ENCODE measurements at regions not wholly inside any gene's neighbourhood (a gene's known extent, or its start where the extent isn't known, plus 50 kb on each side); places are given as distances from the start of the nearest gene placed in this dataset.

DNA sequence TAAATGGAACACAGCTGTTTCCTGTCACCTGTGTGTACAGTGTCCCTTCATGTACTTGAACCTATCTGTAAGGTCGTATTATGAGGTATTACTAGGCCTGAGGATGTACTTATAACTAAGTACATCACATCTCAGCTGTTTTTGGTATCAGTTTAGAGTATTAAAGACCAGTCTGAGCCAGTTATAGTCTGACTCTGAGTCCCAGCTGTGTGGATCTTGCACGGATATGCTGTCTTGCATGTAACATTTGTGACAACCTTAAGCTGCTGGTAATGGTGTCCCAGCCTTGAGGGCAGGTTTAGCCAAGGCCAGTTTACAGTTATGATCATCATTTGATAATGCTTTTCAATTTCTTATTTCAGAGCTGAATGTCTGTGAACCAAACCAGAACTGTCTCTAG lies 496.3 kb downstream of the SLC4A3 start:
- no peak for DNase-seq (ENCODE audit: low read depth)

DNA sequence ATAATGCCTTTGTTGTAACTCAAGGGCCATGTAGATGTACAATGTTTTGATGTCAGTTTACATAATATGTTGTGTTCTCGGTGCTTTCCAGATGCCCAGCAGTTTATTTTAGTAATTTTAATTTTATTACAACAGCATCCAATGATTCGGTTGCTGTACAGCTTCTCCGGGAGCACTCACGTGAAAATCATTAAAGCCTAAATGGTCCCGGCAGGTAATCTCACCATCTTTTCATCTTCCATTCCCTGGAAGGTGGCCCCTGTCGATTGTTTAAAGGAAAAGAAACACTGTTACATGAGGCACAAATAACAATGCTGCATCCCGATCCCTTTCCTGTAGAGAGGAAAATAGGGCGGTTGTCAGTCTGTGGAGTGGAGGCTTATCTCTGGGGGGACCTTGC lies 498.1 kb downstream of the SLC4A3 start:
- no peak for DNase-seq (ENCODE audit: low read depth)

DNA sequence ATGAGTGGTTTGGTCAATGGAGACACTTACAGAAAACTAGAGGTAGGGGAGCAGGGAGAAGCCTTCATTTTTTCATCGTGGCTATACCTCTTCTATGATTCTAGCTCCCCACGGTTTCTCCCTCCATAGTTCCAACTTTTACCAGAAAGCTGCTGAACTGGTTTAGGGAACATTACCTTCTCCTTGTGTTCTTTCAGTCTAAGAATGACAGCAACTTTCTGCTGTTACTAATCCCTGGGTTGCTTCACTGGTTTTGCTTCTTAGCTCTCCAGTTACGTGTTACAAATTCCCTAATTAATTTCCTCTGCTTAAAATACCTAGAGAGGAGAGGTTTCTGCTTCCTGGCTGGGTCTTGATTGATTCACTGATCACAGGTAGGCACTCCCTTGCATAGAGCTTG lies 499.9 kb downstream of the SLC4A3 start:
- DNase-seq (ENCODE audit: low read depth) = no peak

DNA sequence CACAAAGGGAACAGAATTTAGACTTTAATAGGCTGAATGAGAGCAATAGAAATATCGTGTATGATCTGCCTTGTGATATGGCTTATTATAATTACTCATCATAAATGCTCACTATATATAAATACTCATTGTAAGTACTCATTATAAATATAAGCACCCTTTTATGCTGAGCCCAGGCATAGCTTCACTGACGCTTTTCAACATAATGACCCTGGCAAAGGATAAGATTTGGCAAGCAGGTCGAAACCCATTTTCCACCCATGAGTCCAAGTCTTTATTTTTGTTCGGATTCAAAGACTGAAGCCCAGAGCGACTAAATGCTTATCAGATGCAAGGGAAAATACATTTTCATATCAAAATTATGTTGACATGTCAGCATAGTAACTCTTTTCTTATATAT lies 500.4 kb downstream of the SLC4A3 start:
- no peak for DNase-seq (ENCODE audit: low read depth)

DNA sequence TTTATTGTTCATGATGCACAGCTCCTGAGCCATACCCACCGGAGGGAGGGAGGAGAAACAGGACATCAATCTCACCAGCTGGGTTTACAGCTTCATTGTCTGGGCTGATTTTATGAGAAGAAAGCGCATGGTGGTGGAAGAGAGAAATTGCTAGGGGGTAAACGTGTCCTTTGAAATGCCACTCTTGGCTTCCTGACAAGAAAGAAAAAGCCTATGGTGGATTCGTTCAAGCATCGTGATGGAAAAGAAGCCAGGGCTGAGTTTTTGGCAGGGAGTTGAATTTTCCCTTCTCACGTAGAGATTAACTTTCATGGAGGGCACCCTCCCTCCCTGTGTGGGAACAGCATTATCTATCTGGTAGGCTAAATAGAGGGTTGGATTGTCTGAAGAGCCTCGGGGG lies 502.0 kb downstream of the SLC4A3 start:
- DNase-seq (ENCODE audit: low read depth) = no peak

DNA sequence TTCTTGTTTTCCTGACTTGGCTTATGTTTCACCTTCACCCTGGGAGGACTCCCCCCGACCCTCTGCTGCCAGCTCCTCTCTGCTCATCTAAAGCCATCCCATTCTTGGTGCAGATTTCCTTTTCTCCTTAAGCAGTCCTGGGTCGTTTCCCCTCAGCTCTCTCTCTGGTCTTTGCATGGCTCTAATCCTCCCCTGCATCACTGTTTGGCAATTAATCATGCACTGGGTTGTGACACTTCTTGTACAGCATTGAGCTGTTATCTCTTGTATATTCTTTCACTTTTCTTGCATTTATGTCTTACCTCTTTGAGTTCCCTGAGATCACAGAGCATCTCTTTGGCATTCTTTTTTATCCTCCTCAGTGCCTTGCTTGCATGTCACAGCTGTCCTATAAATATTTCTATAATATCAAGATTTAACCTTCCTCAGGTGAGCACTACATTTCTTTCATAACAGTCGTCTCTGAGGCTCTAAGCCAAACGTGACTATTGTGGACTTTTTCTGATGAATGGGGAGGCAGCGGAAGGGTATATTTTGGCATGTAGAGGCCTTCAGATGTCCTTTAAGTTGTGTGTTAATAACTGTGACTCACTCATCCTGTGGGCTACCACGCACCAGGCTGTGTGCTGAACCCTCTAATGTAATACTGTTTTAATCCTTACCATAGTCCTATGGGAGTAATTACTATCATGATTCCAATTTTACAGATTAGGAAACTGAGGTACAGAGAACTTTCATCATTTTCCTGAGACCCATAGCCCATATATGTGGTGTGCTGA lies 507.5 kb downstream of the SLC4A3 start:
- DNase-seq (ENCODE audit: low read depth) = no peak

DNA sequence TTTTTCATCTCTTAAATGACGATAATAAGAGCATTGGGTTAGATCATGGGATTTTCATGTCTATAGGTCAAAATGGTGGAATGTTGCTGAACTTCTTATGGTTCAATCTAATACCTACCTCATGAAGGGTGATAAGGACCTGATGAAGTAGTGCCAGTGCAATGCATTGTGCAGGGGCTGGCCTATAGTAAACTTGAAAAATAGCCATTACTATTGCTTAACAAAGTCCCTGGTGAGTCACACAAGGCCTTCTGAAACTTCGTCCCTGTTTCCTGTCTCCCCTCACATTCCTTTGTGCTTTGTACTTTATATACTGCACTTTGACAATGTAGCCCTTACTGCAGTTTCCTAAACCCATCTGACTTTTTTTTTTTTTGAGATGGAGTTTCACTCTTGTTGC lies 515.9 kb downstream of the SLC4A3 start:
- no peak for DNase-seq (ENCODE audit: low read depth)

DNA sequence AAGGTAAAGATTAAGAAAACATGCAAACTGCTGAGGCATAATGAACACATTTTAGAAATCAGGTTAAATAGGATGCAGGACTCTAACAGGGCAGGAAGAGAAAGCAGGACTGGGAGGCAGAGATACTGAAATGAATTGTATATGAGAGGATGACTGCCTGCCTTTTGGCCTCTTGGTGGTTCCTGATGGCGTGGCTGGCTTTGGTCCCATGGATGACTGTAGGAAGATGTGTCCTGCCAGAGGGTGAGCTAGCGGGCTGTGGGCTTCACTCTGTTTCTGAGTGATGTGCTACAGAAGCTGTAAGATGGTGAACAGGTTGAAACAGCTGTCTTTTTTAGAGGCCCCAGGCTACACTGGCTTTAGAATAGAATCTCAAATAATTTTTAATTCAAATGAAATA lies 517.0 kb downstream of the SLC4A3 start:
- no peak for DNase-seq (ENCODE audit: low read depth)

DNA sequence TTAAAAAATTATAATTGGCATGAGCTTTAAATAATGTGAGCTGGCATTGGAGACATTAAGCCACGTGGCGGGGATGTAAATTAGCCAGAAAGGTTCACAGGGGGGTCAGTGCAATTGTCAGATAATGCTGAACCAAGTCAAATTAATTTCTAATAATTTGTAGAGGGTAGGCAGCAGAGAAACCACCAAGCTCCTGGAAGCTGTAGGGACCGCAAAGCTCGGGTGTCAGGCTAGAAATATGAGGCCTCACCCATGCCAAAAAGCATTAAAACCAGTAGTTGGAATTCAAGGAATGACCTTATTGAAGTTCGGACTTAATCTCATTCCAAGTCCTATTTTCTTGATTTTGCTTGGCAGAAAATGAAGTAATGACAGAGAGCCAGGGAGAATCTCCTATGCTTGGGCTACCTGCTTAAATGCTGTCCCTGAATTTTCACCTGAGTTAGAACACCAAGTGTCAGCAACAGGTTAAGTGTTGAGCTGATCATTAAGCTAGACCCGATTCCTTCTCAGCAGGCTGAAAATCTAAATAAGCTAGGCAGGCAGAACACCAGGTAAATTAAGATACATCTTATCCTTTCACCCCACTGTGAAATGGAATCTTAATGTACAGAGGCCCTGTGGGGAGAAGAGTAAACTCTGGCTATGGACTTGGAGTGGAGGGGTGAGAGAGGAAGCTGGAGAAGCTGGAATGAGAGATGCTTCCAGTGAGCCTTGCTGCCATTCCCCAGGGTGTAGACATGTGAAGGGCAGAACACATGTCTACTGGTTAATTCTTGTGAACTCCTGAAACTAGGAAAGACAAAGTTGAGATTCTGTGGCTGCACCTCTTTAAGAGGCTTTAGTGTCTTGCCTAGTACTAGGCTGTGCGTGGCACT lies 520.0 kb downstream of the SLC4A3 start:
- DNase-seq (ENCODE audit: low read depth) = no peak

DNA sequence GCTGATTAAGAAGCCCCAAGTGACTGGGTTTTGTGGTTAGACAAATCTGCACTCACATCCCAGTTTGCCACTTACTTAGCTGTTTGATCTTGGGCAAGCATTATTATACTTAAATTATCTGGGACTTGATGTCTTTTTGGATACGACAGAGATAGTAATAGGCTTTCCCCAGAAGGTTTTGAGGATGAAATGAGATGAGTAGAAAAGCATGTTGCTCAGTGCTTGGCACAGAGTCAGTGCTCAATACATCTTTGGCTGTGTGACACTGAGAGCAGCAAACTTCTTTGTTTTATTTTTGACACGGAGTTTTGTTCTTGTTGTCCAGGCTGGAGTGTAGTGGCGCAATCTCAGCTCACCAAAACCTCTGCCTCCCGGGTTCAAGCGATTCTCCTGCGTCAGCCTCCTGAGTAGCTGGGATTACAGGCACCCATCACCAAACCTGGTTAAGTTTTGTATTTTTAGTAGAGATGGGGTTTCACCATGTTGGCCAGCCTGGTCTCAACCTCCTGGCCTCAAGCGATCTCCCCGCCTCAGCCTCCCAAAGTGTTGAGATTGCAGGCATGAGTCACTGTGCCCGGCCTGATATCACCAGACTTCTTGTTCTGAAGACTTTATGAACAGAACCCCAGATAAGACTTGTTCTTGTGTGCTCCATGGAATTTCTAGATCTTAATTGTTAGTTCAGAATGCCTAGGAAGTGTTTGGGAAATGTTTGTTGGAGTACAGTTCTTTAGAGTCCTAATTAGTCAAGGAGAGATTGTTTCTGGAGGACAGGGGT lies 521.2 kb downstream of the SLC4A3 start:
- no peak for DNase-seq (ENCODE audit: low read depth)

DNA sequence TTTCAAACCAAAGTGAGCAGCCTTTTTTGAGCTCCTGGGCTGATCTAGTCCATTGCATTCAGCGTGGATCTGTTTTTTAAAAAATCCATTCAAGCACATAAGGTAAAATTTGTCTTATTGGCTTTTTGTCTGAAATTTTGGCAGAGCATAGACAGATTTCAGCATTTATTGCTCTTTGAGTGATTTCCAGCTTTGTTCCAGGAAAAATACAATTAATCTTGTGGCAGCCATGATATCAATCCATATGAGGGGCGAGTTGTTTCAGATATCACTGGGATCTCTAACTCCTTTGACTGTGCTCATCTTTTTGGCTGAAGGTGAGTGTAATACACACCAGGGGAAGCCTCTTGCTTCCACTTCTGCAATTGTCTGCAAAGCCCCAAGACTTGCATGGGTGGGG lies 523.9 kb downstream of the SLC4A3 start:
- DNase-seq (ENCODE audit: low read depth) = no peak

DNA sequence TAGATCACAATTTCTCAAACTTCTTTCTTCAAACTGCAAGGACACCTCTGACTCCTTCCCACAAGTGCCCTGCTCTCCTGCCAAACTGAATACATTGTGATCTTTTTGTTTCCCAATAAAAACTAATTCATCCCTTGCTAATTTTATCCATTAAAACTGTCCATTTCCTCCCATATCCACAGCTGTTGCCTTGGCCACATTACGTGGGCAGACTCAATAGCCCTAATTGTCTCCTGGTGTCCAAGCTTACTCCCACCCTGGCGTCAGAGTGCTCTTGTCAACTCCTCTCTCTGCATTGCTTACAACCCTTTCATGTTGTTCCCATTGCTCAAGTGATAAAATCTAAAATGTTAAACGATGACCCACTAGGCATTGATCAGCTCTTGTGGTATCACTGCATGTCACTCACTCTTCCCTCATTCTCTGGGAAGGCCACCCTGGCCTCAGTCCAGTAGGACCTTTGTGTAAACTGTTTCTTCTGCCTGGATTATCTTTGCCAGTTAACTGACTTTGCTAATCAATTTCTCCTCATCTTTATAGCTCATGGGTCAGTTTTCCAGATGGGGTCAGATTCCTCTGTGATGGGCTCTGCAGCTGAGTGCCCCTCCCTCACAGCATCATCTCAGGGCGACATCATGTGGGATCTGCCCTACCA lies 525.0 kb downstream of the SLC4A3 start:
- no peak for DNase-seq (ENCODE audit: low read depth)

DNA sequence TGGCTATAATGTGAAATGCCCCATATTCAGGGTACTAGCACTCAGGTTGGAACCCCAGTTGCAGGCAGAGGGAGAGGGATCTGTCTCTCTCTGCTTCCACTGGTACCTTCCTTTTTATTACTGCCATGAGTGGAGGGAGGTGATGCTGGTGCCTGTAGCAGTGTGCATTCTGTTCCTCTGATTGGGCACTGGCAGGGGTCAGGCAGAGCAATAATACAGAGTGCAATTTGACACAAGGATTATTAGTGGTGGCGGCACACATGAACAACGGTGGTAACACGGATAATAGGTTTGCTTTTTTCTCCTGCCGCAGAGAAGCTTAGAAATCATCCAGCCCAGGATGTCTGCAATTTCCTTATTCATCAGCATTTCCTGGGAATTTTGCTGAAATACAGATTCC lies 525.7 kb downstream of the SLC4A3 start:
- DNase-seq (ENCODE audit: low read depth) = no peak

DNA sequence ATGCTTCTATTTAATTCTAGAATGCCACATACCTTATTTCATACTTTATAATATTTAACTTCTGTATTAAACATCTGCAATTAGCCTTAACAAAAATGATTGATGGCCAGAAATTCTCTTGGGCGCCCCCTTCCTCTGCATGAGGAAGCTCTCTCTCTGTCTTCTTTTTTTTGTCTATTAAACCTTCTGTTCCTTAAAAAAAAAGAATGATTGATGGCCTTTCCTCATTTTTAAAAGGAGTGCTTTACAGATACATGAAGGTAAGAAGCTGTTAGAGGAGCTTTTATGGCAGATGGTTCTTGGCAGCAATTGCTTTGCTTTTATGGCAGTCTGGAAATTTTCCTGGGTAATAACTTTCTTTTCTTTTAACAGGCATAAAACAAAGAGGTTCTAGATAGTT lies 526.9 kb downstream of the SLC4A3 start:
- no peak for DNase-seq (ENCODE audit: low read depth)

DNA sequence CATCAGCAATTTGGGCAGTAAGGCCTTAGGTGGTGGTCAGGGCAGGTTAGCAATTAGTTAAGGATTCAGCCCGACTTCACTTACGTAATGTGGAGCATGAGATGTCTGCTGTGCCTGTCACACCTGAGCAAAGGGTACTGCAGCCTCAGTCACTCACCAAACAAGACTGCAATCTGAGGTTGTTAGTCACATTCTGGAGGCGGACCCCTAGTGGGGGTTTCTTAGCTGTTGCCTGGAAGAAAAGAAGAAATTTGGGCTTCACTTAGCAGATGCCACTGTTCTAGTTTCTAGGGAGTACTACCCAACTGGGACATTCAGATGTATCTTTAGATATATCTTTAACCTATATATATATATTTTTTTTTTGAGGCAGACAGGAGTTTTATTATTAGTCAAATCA lies 529.9 kb downstream of the SLC4A3 start:
- DNase-seq (ENCODE audit: low read depth) = no peak

DNA sequence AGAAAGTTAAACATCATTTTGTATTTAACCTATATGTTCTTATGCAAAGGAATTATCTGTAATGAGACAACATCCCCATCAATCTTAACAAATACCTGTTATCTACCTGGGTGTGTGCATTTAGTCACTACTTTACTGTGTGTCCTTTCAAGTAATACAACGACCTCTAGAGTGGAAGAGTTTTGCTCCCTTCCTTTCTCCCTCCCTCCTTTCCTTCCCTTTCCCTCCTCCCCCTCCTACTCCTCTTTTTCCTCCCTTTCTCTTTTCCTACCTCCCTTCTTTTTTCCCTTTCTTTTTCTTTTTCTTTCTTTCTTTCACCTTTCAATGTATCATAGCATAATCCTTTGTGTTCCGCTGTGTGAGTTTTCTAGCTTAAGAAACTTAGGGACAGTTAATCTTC lies 532.3 kb downstream of the SLC4A3 start:
- DNase-seq (ENCODE audit: low read depth) = no peak

DNA sequence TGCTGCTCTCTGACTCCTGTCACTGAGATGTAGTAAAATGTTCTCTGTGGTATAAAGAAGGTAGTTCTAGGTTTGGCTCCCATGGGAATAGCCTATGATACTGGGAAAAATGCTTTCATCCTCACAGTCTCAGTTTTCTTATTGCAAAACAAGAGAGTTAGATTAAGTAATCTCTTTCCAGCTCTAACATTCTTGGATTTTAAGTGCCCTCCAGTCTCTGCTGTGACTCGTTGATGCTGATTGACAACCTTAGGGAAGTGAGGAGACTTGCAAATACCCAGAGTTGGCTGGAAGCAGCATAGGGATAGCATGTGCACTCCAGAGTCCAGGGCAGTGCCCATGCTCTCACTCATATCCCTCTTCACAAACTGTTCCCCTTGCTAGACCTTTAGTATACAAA lies 534.9 kb downstream of the SLC4A3 start:
- DNase-seq (ENCODE audit: low read depth) = no peak

DNA sequence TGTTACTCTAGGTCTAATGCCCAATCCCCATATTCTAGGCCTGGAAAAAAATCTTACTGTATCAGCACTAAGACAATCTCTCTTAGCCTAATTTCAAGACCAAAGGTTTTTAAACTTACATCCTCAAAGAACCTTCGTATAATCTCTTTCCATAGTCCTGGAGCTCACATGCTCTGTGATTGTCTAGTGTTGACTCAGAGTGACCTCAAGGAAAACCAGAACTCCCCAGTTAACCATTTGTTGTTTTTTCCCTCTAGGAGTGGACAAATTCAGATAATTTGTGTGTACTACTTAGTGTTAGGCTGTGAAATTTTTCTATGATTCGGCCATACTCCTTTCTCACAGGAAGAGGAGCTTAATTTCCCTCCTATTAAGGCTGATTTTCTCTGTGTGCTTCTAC lies 536.1 kb downstream of the SLC4A3 start:
- no peak for DNase-seq (ENCODE audit: low read depth)

DNA sequence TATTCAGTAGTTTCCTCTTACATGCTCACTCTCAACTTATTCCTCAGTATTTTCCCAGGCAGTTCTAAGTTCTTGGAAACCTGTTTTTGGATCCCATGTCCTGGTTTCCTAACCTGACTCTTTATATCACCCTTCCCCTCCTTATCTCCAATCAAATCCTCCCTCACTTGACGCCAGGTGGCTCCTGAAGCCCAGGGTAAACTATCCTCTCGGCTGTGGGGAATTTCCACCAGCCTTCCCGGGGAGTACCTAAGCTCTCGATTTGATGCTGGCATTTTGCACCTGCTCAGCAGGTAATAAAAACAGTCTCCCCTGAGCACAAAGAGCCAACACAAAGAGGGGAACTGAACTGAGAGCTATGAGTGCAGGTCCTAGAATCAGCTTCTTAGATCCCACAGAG lies 538.0 kb downstream of the SLC4A3 start:
- no peak for DNase-seq (ENCODE audit: low read depth)

DNA sequence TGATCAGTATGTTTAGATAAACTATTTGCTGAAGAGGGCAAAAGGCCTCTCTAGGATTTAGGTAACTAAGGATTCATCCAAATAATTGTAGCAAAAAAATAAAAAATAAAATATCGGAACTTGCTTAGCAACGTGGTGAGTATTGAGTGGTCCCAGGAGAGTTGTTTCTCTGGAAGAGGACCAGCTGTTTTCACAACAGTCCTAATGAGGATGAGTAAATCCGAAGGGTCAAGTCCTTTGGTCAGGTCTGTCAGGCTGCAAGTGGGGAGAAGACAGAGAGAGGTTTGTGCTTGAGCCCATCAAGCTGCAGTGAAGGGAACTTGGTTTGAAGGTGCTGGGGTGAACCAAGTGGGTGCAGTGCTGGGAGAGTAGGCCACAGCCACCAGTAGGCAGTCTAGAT lies 539.2 kb downstream of the SLC4A3 start:
- no peak for DNase-seq (ENCODE audit: low read depth)

DNA sequence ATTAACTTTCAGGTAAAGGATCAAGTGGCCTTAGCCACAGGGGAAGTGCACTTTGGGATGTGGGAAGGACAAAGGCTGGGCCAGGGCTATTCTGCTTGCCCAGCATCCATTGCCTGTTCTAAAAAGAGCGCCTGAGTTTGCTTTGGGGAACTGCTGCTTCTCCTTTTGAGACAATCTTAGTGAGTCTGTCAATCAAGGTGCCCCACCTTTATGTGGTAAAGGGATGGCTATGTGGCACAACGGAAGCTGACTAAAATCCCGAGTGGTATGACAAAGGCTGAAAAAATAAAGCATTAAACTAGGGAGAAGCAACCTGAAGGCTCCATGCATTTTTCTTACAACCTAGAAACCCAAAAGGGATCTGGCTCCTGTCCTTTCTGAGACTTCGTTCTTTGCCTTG lies 540.5 kb downstream of the SLC4A3 start:
- no peak for DNase-seq (ENCODE audit: low read depth)

DNA sequence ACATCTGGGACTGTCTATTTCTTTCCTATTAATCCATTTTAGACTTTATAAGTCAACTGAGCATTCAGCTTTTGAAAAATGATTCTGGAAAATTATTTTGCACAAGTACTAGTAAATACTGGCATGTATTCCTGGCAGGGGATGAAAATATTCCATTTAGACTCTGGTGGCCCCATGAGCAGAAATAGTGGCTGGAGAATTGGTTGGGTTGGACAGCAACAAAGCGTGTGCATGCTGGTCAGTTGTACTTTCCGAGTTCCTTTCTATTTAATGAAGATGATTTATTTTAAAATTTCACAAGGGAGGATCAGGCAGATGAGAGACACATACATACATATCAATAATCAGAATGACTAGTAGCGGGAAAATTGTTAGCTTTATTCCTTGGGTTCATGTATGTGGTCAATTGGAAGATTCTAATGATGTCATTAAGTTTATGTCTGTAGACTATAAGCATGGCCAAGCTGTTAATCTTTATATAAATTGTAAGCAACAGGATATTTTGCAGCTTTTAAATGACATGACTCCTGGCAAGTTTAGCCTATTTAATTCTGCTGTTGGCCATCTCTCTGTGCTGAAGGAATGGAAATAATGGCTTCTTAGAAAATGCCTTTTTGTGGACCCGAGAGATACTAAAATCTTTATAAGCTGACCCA lies 541.6 kb downstream of the SLC4A3 start:
- DNase-seq (ENCODE audit: low read depth) = no peak
